ENCODE measurements at regions not wholly inside any gene's neighbourhood (a gene's known extent, or its start where the extent isn't known, plus 50 kb on each side); places are given as distances from the start of the nearest gene placed in this dataset.

- H3K36me3 ChIP-seq (ENCODE audit: insufficient read depth, low read length): no peaks in the 10 kb centered on the region
- no peak overlapping the region for H3K9ac ChIP-seq (ENCODE audit: low read depth, low read length)
- peaks cover 16% of the 10 kb centered on the region for H3K4me1 ChIP-seq (ENCODE audit: control insufficient read depth, insufficient read depth, low read length)
- no peaks in the 10 kb centered on the region for H3K9me3 ChIP-seq (replicated peaks; ENCODE audit: low read length)
- H3K4me3 ChIP-seq (ENCODE audit: low read length): no peak overlapping the region
- H3K27me3 ChIP-seq (ENCODE audit: control insufficient read depth, insufficient read depth, low read length): no peaks in the 10 kb centered on the region
- no peak overlapping the region for H3K4me2 ChIP-seq (ENCODE audit: low read length)
Observed at GRCh38 chr4:137640838-137641158, 108.5 kb upstream of the PCDH18 start.

GRCh38 chr4:137640156-137640837, 108.0 kb upstream of the PCDH18 start:
- H3K4me3 ChIP-seq (ENCODE audit: low read length): no peak overlapping the region
- H3K4me1 ChIP-seq (ENCODE audit: control insufficient read depth, insufficient read depth, low read length): peaks cover 18% of the 10 kb centered on the region
- H3K27me3 ChIP-seq (ENCODE audit: control insufficient read depth, insufficient read depth, low read length): no peaks in the 10 kb centered on the region
- no peak overlapping the region for H3K9ac ChIP-seq (ENCODE audit: low read depth, low read length)
- H3K36me3 ChIP-seq (ENCODE audit: insufficient read depth, low read length): no peaks in the 10 kb centered on the region
- H3K9me3 ChIP-seq (replicated peaks; ENCODE audit: low read length): no peaks in the 10 kb centered on the region
- no peak overlapping the region for H3K4me2 ChIP-seq (ENCODE audit: low read length)

GRCh38 chr4:137638934-137639333, 106.6 kb upstream of the PCDH18 start:
- Histone ChIP-seq H3K4me3 (ENCODE audit: low read length) (no peak overlapping the region), H3K36me3 (ENCODE audit: insufficient read depth, low read length) (no peaks in the 10 kb centered on the region), H3K9me3 (replicated peaks; ENCODE audit: low read length) (no peaks in the 10 kb centered on the region), H3K27me3 (ENCODE audit: control insufficient read depth, insufficient read depth, low read length) (no peaks in the 10 kb centered on the region), H3K4me2 (ENCODE audit: low read length) (no peak overlapping the region), H3K9ac (ENCODE audit: low read depth, low read length) (no peak overlapping the region), H3K4me1 (ENCODE audit: control insufficient read depth, insufficient read depth, low read length) (peaks cover 14% of the 10 kb centered on the region)

- Histone ChIP-seq H3K36me3 (ENCODE audit: insufficient read depth, low read length) (no peaks in the 10 kb centered on the region), H3K9me3 (replicated peaks; ENCODE audit: low read length) (no peaks in the 10 kb centered on the region), H3K4me2 (ENCODE audit: low read length) (no peak overlapping the region), H3K4me3 (ENCODE audit: low read length) (no peak overlapping the region), H3K4me1 (ENCODE audit: control insufficient read depth, insufficient read depth, low read length) (peaks cover 5% of the 10 kb centered on the region), H3K9ac (ENCODE audit: low read depth, low read length) (no peak overlapping the region), H3K27me3 (ENCODE audit: control insufficient read depth, insufficient read depth, low read length) (no peaks in the 10 kb centered on the region)
Observed at GRCh38 chr4:137635601-137636000, 103.3 kb upstream of the PCDH18 start.

GRCh38 chr4:137635108-137635507, 102.8 kb upstream of the PCDH18 start:
- peaks cover 5% of the 10 kb centered on the region for H3K4me1 ChIP-seq (ENCODE audit: control insufficient read depth, insufficient read depth, low read length)
- no peaks in the 10 kb centered on the region for H3K27me3 ChIP-seq (ENCODE audit: control insufficient read depth, insufficient read depth, low read length)
- no peaks in the 10 kb centered on the region for H3K36me3 ChIP-seq (ENCODE audit: insufficient read depth, low read length)
- no peak overlapping the region for H3K4me3 ChIP-seq (ENCODE audit: low read length)
- no peak overlapping the region for H3K4me2 ChIP-seq (ENCODE audit: low read length)
- no peaks in the 10 kb centered on the region for H3K9me3 ChIP-seq (replicated peaks; ENCODE audit: low read length)
- no peak overlapping the region for H3K9ac ChIP-seq (ENCODE audit: low read depth, low read length)

DNA sequence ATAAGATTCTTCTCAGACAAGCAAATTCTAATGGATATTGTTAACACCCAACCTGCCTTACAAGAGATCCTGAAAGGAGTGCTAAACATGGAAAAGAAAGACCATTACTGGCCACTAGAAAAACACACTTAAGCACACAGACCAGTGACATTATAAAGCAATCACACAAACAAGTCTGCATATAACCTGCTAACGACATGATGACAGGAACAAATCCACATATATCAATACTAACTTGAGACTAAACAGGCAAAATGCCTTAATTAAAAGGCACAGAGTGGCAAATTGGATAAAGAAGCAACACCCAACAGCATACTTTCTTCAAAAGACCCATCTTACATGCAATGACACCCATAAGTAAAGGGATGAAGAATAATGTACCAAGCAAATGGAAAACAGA, 100.5 kb upstream of the PCDH18 start:
- no peak overlapping the region for H3K4me2 ChIP-seq (ENCODE audit: low read length)

GRCh38 chr4:137631605-137632004, 99.3 kb upstream of the PCDH18 start:
- H3K4me2 ChIP-seq (ENCODE audit: low read length): no peak overlapping the region
- H3K4me3 ChIP-seq (ENCODE audit: low read length): no peak overlapping the region
- H3K4me1 ChIP-seq (ENCODE audit: control insufficient read depth, insufficient read depth, low read length): peaks cover 5% of the 10 kb centered on the region
- no peaks in the 10 kb centered on the region for H3K36me3 ChIP-seq (ENCODE audit: insufficient read depth, low read length)
- no peak overlapping the region for H3K9ac ChIP-seq (ENCODE audit: low read depth, low read length)
- no peaks in the 10 kb centered on the region for H3K27me3 ChIP-seq (ENCODE audit: control insufficient read depth, insufficient read depth, low read length)
- no peaks in the 10 kb centered on the region for H3K9me3 ChIP-seq (replicated peaks; ENCODE audit: low read length)

More for the DNA sequence above, 100.5 kb upstream of the PCDH18 start:
- no peaks in the 10 kb centered on the region for H3K9me3 ChIP-seq (replicated peaks; ENCODE audit: low read length)
- no peaks in the 10 kb centered on the region for H3K36me3 ChIP-seq (ENCODE audit: insufficient read depth, low read length)
- no peaks in the 10 kb centered on the region for H3K27me3 ChIP-seq (ENCODE audit: control insufficient read depth, insufficient read depth, low read length)
- H3K4me3 ChIP-seq (ENCODE audit: low read length): no peak overlapping the region
- peaks cover 5% of the 10 kb centered on the region for H3K4me1 ChIP-seq (ENCODE audit: control insufficient read depth, insufficient read depth, low read length)
- H3K9ac ChIP-seq (ENCODE audit: low read depth, low read length): no peak overlapping the region

GRCh38 chr4:137630252-137630651, 98.0 kb upstream of the PCDH18 start:
- H3K4me2 ChIP-seq (ENCODE audit: low read length): no peak overlapping the region
- no peaks in the 10 kb centered on the region for H3K27me3 ChIP-seq (ENCODE audit: control insufficient read depth, insufficient read depth, low read length)
- H3K36me3 ChIP-seq (ENCODE audit: insufficient read depth, low read length): no peaks in the 10 kb centered on the region
- H3K4me1 ChIP-seq (ENCODE audit: control insufficient read depth, insufficient read depth, low read length): peaks cover 4% of the 10 kb centered on the region
- no peaks in the 10 kb centered on the region for H3K9me3 ChIP-seq (replicated peaks; ENCODE audit: low read length)
- no peak overlapping the region for H3K4me3 ChIP-seq (ENCODE audit: low read length)
- no peak overlapping the region for H3K9ac ChIP-seq (ENCODE audit: low read depth, low read length)

DNA sequence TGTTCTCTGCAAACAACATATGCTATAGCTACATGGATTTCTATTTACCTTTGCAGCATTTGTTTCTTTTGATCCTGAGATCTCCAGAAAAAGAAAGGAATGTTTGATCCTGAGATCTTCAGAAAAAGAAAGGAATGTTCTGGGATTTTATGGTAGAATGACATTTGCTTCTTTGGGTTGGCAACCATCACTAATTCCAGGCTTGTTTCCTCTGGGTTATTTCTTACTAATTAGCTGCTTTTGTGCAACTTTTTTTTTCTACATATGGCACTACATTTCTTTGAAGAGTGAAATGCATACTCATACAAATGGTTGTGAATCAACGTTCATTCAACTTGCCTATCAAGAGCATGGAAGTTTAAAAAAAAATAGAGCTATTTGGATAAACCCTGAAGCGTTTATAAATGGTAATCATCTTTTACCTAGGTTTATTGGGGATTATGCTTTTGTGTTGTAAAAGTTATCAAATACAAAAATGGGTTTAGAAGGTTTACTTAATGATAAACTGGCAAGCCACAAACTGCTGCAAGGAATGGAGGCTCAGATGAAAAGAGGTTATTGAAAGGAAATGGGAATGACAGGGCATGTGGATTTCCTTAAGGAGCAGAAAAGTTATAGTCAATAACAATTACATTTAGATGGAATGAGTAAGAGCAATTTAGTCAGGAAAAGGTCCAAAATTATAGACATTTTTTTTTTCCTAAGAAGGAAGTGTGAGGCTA, 95.6 kb upstream of the PCDH18 start:
- Histone ChIP-seq H3K9me3 (replicated peaks; ENCODE audit: low read length) (no peaks in the 10 kb centered on the region), H3K9ac (ENCODE audit: low read depth, low read length) (no peak overlapping the region), H3K4me2 (ENCODE audit: low read length) (no peak overlapping the region), H3K27me3 (ENCODE audit: control insufficient read depth, insufficient read depth, low read length) (no peaks in the 10 kb centered on the region), H3K4me1 (ENCODE audit: control insufficient read depth, insufficient read depth, low read length) (no peaks in the 10 kb centered on the region), H3K36me3 (ENCODE audit: insufficient read depth, low read length) (no peaks in the 10 kb centered on the region), H3K4me3 (ENCODE audit: low read length) (no peak overlapping the region)

DNA sequence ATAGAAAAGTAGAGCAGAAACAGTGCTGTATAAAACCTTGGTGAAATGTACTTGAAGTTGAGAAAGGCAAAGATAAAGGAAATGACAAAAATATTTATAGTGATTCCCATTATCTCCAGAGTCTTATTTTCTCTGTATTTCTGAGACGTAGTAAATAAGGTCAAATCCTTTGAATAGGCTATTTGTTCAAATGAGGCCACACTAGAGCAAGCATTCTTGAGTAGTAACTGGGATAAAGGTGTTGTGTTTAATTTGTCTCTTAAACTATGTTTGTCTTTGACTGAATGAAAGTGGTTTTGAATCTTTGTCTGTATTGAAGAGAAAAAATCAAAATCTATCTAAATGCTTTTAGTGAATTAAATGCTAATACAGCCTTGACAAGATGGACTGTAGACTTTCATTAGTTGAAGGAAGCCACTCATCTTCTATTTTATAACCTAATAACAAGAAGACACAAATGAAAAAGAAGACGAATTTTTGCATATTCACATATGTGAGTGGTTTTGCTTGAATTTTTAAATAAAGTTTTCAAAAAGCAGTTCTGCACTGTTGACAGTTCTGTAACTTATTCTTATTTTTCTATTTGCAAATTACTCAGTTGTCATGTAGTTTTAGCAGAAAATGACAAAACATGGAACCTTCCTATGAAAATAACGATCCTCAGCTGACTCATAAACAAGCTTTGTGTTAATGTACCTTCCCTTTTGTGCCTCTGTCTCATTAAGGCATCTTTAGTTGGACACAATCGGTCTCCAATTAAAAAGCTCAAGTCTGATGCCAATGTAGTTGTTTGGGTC, 94.8 kb upstream of the PCDH18 start:
- Histone ChIP-seq H3K36me3 (ENCODE audit: insufficient read depth, low read length) (no peaks in the 10 kb centered on the region), H3K4me2 (ENCODE audit: low read length) (no peak overlapping the region), H3K9me3 (replicated peaks; ENCODE audit: low read length) (no peaks in the 10 kb centered on the region), H3K4me3 (ENCODE audit: low read length) (no peak overlapping the region), H3K27me3 (ENCODE audit: control insufficient read depth, insufficient read depth, low read length) (no peaks in the 10 kb centered on the region), H3K4me1 (ENCODE audit: control insufficient read depth, insufficient read depth, low read length) (no peaks in the 10 kb centered on the region), H3K9ac (ENCODE audit: low read depth, low read length) (no peak overlapping the region)

GRCh38 chr4:137623013-137623412, 90.7 kb upstream of the PCDH18 start:
- Histone ChIP-seq H3K9ac (ENCODE audit: low read depth, low read length) (no peak overlapping the region), H3K9me3 (replicated peaks; ENCODE audit: low read length) (no peaks in the 10 kb centered on the region), H3K4me3 (ENCODE audit: low read length) (no peak overlapping the region), H3K36me3 (ENCODE audit: insufficient read depth, low read length) (no peaks in the 10 kb centered on the region), H3K27me3 (ENCODE audit: control insufficient read depth, insufficient read depth, low read length) (no peaks in the 10 kb centered on the region), H3K4me1 (ENCODE audit: control insufficient read depth, insufficient read depth, low read length) (no peaks in the 10 kb centered on the region), H3K4me2 (ENCODE audit: low read length) (no peak overlapping the region)
